HG03558 (cell line): ENCODE measurements at regions not wholly inside any gene's neighbourhood (a gene's known extent, or its start where the extent isn't known, plus 50 kb on each side); places are given as distances from the start of the nearest gene placed in this dataset.
"Not testable (repeated sequence)": the region's sequence is repeated elsewhere in the genome, so short reads cannot be mapped to it uniquely, and the experiment has no call there.

Source experiments
- ATAC-seq: cut with Tn5 transposase; IDR thresholded peaks from one replicate; pipeline ENCODE4 v1.9.1; 2021; ENCODE audit warnings: moderate number of reproducible peaks; ENCODE audit not compliant: unreplicated experiment; ENCODE audit errors: extremely low read depth

DNA sequence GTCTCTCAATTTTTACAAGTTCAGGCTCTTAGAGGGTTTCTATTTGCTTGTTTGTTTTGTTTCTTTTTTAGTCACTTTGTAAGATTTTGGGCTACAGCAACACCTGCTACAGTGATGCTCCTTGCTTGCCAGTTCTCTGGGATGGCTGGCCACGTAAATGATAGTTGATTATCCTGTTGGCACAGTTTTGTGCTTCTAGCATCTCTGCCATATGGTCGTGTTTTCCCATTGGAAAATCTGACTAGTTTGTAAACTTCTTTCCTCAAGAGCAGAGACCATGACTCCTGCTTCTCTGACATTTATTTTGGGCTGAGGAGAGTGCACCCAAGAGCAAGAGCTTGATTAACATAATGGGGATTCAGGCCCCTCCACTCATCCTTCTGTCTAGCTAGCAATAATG lies 1621.6 kb upstream of the RAG2 start:
- ATAC-seq, result no peak

- ATAC-seq, result no peak
Observed at GRCh38 chr11:38208951-38209350, 1610.9 kb upstream of the RAG2 start.

- no peak for ATAC-seq
Observed at GRCh38 chr11:38206663-38207062, 1608.6 kb upstream of the RAG2 start.

GRCh38 chr11:38191101-38191500 lies 1593.1 kb upstream of the RAG2 start:
- ATAC-seq, result no peak

DNA sequence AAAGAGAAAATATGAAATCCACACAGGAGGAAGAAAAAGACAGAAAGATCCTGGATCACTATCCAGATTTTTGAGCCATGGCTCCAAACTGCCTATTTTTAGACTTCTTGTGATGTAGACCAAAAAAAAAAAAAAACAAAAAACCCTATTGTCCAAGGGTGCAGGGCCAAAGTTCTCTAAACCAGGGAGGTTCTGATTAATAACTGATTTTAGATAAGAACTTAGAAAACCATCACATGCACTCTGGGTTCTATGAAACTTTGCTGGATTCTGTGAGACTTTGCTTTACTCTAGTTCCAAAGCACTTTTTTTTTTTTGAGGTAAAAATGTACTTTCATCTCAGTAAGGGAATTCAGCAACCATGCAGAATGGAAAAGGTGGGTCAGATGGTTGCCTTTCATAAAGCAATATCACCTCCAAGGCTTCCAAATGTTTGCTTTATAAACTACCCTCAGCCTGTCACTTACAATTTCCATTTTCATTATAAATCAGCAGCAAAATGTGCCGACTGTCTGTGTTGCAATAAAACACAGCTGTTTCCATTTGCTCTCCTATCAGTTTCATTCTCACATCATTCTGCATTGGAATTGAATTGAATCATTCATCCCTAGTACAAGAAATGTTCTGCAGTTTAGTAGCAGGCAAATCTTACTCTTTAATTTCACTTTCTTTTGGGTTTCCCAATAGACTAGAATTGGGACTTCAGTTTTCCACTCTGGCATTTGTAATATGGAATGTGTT lies 1584.3 kb upstream of the RAG2 start:
- no peak for ATAC-seq

DNA sequence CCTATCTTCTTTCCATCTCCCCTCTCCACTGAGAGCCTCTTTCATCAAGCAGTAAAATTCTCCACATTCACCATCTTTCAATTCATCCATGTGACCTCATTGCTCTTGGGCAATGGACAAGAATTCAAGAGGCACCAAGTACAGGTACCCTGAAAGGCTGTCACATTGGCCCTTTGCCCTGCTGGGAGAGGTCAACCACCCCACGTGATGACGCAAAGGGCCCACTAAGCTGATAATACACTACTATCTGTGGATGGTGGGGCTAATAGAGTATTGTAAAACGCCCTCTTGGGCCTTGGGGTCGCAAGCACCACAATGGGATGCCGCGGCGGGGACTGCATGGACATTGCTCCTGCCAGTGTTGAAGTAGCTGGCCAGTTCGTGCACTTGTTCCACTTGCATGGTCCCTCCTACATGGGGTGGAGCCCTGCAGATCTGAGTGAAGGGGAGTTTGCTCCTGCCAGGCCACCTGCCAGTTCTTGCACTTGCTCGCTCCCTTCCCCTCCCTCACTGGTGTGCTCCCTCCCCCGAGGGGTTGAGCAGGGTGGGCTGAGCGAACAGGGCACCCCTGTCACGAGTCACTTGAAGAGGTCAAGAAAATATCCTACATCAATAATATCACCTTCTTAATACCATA lies 1578.8 kb upstream of the RAG2 start:
- no peak for ATAC-seq

DNA sequence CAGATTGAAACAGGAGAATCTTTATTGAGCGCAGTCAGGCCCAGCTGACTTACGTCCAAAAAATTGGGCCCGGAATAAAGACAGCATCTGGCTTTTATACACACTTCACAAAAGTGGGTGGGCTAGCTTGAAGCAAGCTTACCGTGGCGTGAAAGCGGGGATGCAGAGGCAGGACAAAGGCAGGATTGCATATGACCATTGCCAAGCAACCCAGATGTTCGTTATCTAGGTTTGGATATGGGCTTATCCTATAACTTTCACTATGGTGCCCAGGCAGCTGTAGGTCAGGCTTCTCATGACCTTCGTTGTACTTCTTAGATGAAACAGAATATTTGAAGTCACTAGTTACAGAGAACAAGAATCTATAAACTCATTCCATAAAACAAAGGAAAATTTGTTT lies 1575.6 kb upstream of the RAG2 start:
- no peak for ATAC-seq

DNA sequence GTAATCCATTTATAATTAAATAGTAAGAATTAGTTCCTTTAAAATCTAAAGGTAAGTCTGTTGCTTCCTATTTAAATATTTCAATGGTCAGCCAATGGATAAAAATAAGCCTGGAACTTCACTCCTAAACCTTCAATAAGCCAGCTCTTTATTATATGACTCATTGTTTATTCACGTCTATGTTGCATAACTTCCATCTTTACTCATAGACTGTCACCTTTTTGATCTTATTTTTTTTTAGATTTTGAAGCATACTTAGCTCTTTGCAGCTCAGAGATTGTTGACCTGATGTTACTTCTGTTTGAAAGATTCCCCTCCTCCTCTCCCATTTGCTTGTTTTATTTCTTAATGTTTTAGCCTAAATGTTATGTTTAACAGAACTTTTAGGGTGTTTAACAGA lies 1571.2 kb upstream of the RAG2 start:
- ATAC-seq, result no peak

DNA sequence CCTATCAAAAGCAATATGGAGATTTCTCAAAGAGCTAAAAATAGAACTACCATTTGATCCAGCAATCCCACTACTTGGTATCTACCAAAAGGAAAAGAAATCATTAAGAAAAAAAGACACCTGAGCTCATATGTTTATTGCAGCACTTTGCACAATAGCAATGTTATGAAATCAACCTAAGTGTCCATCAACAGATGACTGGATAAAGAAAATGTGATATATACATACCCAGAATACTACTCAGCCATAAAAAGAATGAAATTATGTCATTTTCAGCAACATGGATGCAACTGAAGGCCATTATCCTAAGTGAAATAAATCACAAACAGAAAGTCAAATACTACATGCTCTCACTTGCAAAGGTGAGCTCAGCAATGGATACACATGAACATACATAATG lies 1565.5 kb upstream of the RAG2 start:
- no peak for ATAC-seq

DNA sequence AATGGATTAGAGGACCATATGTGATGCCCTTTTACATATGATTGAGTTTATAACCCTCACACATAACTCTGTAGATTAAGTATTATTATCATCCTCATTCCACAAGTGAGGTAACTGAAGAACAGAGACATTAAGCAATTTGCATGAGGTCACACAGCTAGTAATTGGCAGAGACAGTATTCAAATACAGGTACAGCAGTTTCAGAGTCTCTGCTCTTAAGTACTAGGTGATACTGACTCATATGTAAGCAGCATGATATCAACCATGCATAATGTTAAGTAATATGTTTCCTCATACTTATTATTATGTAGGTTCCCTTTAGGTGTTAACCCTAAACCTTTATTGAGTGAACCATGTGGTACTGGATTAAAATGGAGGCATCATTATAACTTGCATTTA lies 1562.4 kb upstream of the RAG2 start:
- ATAC-seq, result no peak

- ATAC-seq, result no peak
Observed at GRCh38 chr11:38159038-38159437, 1561.0 kb upstream of the RAG2 start.

DNA sequence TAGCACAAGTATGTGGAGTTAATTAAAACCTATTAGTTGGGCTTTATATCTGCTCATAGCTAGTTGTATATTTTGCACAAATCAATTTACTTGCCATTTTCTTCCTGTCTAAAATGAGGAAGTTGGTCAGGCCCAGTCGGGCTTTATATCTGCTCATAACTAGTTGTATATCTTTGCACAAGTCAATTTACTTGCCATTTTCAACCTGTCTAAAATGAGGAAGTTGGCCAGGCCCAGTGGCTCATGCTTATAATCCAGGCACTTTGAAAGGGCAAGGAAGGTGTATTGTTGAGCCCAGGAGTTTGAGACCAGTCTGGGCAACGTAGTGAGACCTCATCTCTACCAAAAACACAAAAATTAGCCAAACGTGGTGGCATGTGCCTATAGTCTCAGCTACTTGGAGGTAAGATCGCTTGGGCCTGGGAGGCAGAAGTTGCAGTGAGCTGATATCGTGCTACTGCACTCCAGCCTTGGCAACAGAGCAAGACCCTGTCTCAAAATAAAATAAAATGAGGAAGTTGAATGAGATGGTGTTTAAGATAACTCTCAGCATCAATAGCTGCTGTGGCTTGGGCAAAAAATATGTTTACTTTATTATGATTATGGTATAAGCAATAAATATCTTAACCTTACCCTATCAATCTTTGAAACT lies 1558.6 kb upstream of the RAG2 start:
- ATAC-seq, result no peak

- no peak for ATAC-seq
Observed at GRCh38 chr11:38155856-38156255, 1557.8 kb upstream of the RAG2 start.

- no peak for ATAC-seq
Observed at GRCh38 chr11:38153985-38154384, 1555.9 kb upstream of the RAG2 start.

DNA sequence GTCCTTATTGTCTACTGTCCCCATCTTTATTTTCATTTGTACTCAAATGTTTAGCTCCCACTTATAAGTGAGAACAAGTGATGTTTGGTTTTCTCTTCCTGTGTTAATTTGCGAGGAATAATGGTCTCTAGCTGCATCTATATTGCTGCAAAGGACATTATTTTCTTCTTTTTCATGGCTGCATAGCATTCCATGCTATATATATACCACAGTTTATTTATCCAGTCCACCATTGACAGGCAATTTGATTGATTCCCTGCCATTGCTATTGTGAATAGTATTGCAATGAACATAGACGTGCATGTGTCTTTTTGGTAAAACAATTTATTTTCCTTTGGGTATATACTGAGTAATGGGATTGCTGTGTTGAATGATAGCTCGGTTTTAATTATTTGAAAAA lies 1545.8 kb upstream of the RAG2 start:
- ATAC-seq, result no peak

GRCh38 chr11:38138972-38139371 lies 1540.9 kb upstream of the RAG2 start:
- ATAC-seq, result no peak

DNA sequence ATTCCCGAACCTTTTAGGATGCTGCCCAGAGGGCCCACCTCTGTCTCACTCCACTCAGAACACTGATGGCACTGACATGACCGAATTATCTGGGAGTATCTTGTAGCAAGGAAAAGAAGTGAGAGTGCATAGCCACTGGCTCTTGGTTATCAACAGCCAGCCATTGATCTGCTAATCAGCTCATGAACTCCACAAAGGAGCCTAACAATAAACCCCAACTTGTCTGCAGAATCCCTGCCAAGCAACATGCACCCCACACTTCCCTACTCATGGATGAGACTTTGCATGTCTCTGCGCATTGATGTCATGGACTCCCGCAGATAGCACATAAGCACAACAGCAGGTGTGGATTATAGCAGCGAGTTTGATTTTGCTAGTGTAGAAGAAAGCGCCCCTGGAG lies 1538.9 kb upstream of the RAG2 start:
- no peak for ATAC-seq

GRCh38 chr11:38131535-38131934 lies 1533.5 kb upstream of the RAG2 start:
- no peak for ATAC-seq

- no peak for ATAC-seq
Observed at GRCh38 chr11:38130976-38131375, 1532.9 kb upstream of the RAG2 start.

GRCh38 chr11:38130514-38130913 lies 1532.5 kb upstream of the RAG2 start:
- no peak for ATAC-seq

GRCh38 chr11:38123673-38124072 lies 1525.6 kb upstream of the RAG2 start:
- no peak for ATAC-seq

GRCh38 chr11:38116616-38117015 lies 1518.6 kb upstream of the RAG2 start:
- ATAC-seq, result not testable (repeated sequence)
